H9 (cell line): ENCODE measurements at regions not wholly inside any gene's neighbourhood (a gene's known extent, or its start where the extent isn't known, plus 50 kb on each side); places are given as distances from the start of the nearest gene placed in this dataset.

Experiments
- DNase-seq: peaks from one replicate; pipeline ENCODE4 v3.0.0-alpha.2; 2017
- H2AFZ ChIP-seq: one replicate; pipeline ENCODE4 v1.6.1; 2013; ENCODE audit warnings: mild to moderate bottlenecking, low read length, control low read depth, moderate library complexity
- H2AK5ac ChIP-seq: 2 replicates; pipeline ENCODE4 v1.6.1; 2013; ENCODE audit warnings: low read length, control low read depth, mixed read lengths; ENCODE audit not compliant: insufficient read length
- H2BK120ac ChIP-seq: one replicate; pipeline ENCODE4 v1.6.1; 2013; ENCODE audit warnings: low read depth, mild to moderate bottlenecking, low read length, control low read depth, inconsistent platforms; ENCODE audit not compliant: poor library complexity, severe bottlenecking
- H2BK12ac ChIP-seq: 2 replicates; pipeline ENCODE4 v1.6.1; 2013; ENCODE audit warnings: low read length, control low read depth, mixed read lengths, low read depth; ENCODE audit not compliant: insufficient read length
- H2BK15ac ChIP-seq: 2 replicates; pipeline ENCODE4 v1.6.1; 2013; ENCODE audit warnings: low read depth, low read length, control low read depth
- H2BK20ac ChIP-seq: one replicate; pipeline ENCODE4 v1.6.1; 2013; ENCODE audit warnings: low read depth, mild to moderate bottlenecking, low read length, control low read depth, inconsistent platforms; ENCODE audit not compliant: poor library complexity, severe bottlenecking
- H2BK5ac ChIP-seq: 2 replicates; pipeline ENCODE4 v1.6.1; 2013; ENCODE audit warnings: low read length, control low read depth, mixed read lengths; ENCODE audit not compliant: insufficient read length
- H3K14ac ChIP-seq: 2 replicates; pipeline ENCODE4 v1.6.1; 2013; ENCODE audit warnings: low read length, control low read depth; ENCODE audit not compliant: insufficient read depth
- H3K18ac ChIP-seq: 2 replicates; pipeline ENCODE4 v1.6.1; 2013; ENCODE audit warnings: low read depth, mild to moderate bottlenecking, mixed read lengths, low read length, control low read depth; ENCODE audit not compliant: insufficient read length
- H3K23ac ChIP-seq: 2 replicates; pipeline ENCODE4 v1.6.1; 2013; ENCODE audit warnings: low read length, control low read depth, mixed read lengths, low read depth; ENCODE audit not compliant: insufficient read length
- H3K23me2 ChIP-seq: 2 replicates; pipeline ENCODE4 v1.6.1; 2013; ENCODE audit warnings: low read depth, mild to moderate bottlenecking, mixed read lengths, low read length, control low read depth; ENCODE audit not compliant: insufficient read length, poor library complexity, severe bottlenecking
- H3K27ac ChIP-seq: 2 replicates; pipeline ENCODE4 v1.5.1; 2013; ENCODE audit warnings: low read length, control low read depth, mixed read lengths, low read depth; ENCODE audit not compliant: insufficient read length
- H3K27me3 ChIP-seq: 2 replicates; pipeline ENCODE4 v1.6.1; 2013; ENCODE audit warnings: low read length, control low read depth, inconsistent platforms; ENCODE audit not compliant: insufficient read depth
- H3K4ac ChIP-seq: 2 replicates; pipeline ENCODE4 v1.6.1; 2013; ENCODE audit warnings: low read depth, mild to moderate bottlenecking, control low read depth, inconsistent platforms, low read length, moderate library complexity
- H3K4me1 ChIP-seq: 2 replicates; pipeline ENCODE4 v1.6.1; 2013; ENCODE audit warnings: low read length, control low read depth, inconsistent platforms; ENCODE audit not compliant: insufficient read depth
- H3K4me2 ChIP-seq: 2 replicates; pipeline ENCODE4 v1.6.1; 2013; ENCODE audit warnings: low read length, control low read depth, mixed read lengths; ENCODE audit not compliant: insufficient read length, insufficient read depth
- H3K56ac ChIP-seq: 2 replicates; pipeline ENCODE4 v1.6.1; 2013; ENCODE audit warnings: low read depth, mild to moderate bottlenecking, mixed read lengths, low read length, control low read depth; ENCODE audit not compliant: insufficient read length
- H3K79me1 ChIP-seq: 2 replicates; pipeline ENCODE4 v1.6.1; 2013; ENCODE audit warnings: low read depth, mild to moderate bottlenecking, moderate library complexity, low read length, control low read depth, inconsistent platforms; ENCODE audit not compliant: insufficient read depth, poor library complexity, severe bottlenecking
- H3K79me2 ChIP-seq: 2 replicates; pipeline ENCODE4 v1.6.1; 2013; ENCODE audit warnings: low read length, control low read depth, inconsistent platforms; ENCODE audit not compliant: insufficient read depth
- H3K9ac ChIP-seq: 2 replicates; pipeline ENCODE4 v1.6.1; 2013; ENCODE audit warnings: low read length, control low read depth, mixed read lengths; ENCODE audit not compliant: insufficient read length; ENCODE audit errors: extremely low read depth
- H3K9me3 ChIP-seq: one replicate; pipeline ENCODE4 v1.6.1; 2013; ENCODE audit warnings: low read depth, low read length, inconsistent platforms; ENCODE audit not compliant: control insufficient read depth
- H3T11ph ChIP-seq: one replicate; pipeline ENCODE4 v1.6.1; 2013; ENCODE audit warnings: mild to moderate bottlenecking, low read length, control low read depth, inconsistent platforms
- H4K20me1 ChIP-seq: one replicate; pipeline ENCODE4 v1.6.1; 2013; ENCODE audit not compliant: control insufficient read depth, insufficient read length, insufficient read depth
- H4K5ac ChIP-seq: 2 replicates; pipeline ENCODE4 v1.6.1; 2013; ENCODE audit warnings: low read depth, mild to moderate bottlenecking, mixed read lengths, low read length, control low read depth; ENCODE audit not compliant: insufficient read length
- H4K8ac ChIP-seq: replicated peaks from 2 replicates; pipeline ENCODE4 v1.6.1; 2013; ENCODE audit warnings: low read length, control low read depth, mixed read lengths, low read depth; ENCODE audit not compliant: insufficient read length
- H4K91ac ChIP-seq: 2 replicates; pipeline ENCODE4 v1.6.1; 2013; ENCODE audit warnings: low read depth, mild to moderate bottlenecking, moderate library complexity, mixed read lengths, low read length, control low read depth; ENCODE audit not compliant: insufficient read length
- H3K27ac Mint-ChIP-seq, 3 experiments: 2 replicates in 2 of 3; 3 replicates in 1 of 3; pipeline ENCODE4 v1.8.0; 2020 to 2021; ENCODE audit warnings: mixed read lengths in 3 of 3, mild to moderate bottlenecking in 1 of 3, moderate library complexity in 1 of 3
- H3K27me3 Mint-ChIP-seq: 2 replicates; pipeline ENCODE4 v1.8.0; 2021; ENCODE audit warnings: low read depth, mild to moderate bottlenecking, moderate library complexity, mixed read lengths
- H3K36me3 Mint-ChIP-seq, 3 experiments: 2 replicates in 2 of 3; 3 replicates in 1 of 3; pipeline ENCODE4 v1.8.0; 2020 to 2021; ENCODE audit warnings: low read depth in 3 of 3, mixed read lengths in 3 of 3; ENCODE audit not compliant: insufficient read depth in 1 of 3
- H3K4me1 Mint-ChIP-seq, 2 experiments: 2 replicates each; pipeline ENCODE4 v1.8.0; 2020; ENCODE audit warnings: mixed read lengths in 2 of 2
- H3K4me3 Mint-ChIP-seq, 2 experiments: 2 replicates in 1 of 2; 3 replicates in 1 of 2; pipeline ENCODE4 v1.8.0; 2020 to 2021; ENCODE audit warnings: mild to moderate bottlenecking in 2 of 2, mixed read lengths in 2 of 2, moderate library complexity in 1 of 2
- H3K9me3 Mint-ChIP-seq, 2 experiments: 2 replicates in 1 of 2; 3 replicates in 1 of 2; pipeline ENCODE4 v1.8.0; 2020; ENCODE audit warnings: mild to moderate bottlenecking in 2 of 2, mixed read lengths in 2 of 2, moderate library complexity in 1 of 2
- WGBS: extraction: QIAGEN DNeasy Blood & Tissue Kit; methylation state at CpG from one replicate; pipeline ENCODE4 v1.1.7; 2013; ENCODE audit warnings: missing lambda C conversion rate, low lambda C conversion rate, mixed read lengths; ENCODE audit not compliant: insufficient read length; ENCODE audit errors: extremely low coverage; 5-methylcytosine and 5-hydroxymethylcytosine counted together
- TF ChIP-seq, protein P1 (sequence below): fragments of 200-600 bp; sonication (generic); conservative IDR thresholded peaks from 3 replicates; pipeline ENCODE4 v1.8.0; 2021; ENCODE audit warnings: antibody characterized with exemption, mild to moderate bottlenecking

- H3K4me3 Mint-ChIP-seq, result no peak overlapping the region
- H3K23ac ChIP-seq, result no peak overlapping the region
- no peak overlapping the region for H3K27ac Mint-ChIP-seq
- H3K56ac ChIP-seq, result no peak overlapping the region
- H2BK20ac ChIP-seq, result no peak overlapping the region
- H3K23me2 ChIP-seq, result no peaks in the 10 kb centered on the region
- H2AK5ac ChIP-seq, result no peak overlapping the region
- H3K27me3 Mint-ChIP-seq, result no peaks in the 10 kb centered on the region; the same call in 1 of the 2 replicates
- no peak overlapping the region for H2AFZ ChIP-seq
- peaks cover 0 to 2% (median 0%) of the 10 kb centered on the region in 3 experiments; a peak in 2 of 7 replicates for H3K36me3 Mint-ChIP-seq
- no peaks in the 10 kb centered on the region for H3K79me2 ChIP-seq
- H3K4me2 ChIP-seq, result no peak overlapping the region
- WGBS, result no CpG with 5 or more reads among the region's 3 CpGs
- no peaks in the 10 kb centered on the region for H4K20me1 ChIP-seq
- no peak overlapping the region for H2BK120ac ChIP-seq
- H3T11ph ChIP-seq, result no peak overlapping the region
- H3K4me1 ChIP-seq, result no peaks in the 10 kb centered on the region
- H3K27ac ChIP-seq, result no peak overlapping the region
- no peak overlapping the region for H4K5ac ChIP-seq
- 0 out of 4 replicates have a peak, but pooled peaks cover 0 to 4% of the 10 kb centered on the region in 2 experiments for H3K4me1 Mint-ChIP-seq
- no peak overlapping the region for H4K91ac ChIP-seq
- no peak for DNase-seq
- H3K4ac ChIP-seq, result no peak overlapping the region
- no peak overlapping the region for H2BK15ac ChIP-seq
- no peak overlapping the region for H2BK5ac ChIP-seq
- no peaks in the 10 kb centered on the region for H3K9me3 ChIP-seq
- H3K9ac ChIP-seq, result no peak overlapping the region
- no peak overlapping the region for H4K8ac ChIP-seq
- TF ChIP-seq, protein P1, sequence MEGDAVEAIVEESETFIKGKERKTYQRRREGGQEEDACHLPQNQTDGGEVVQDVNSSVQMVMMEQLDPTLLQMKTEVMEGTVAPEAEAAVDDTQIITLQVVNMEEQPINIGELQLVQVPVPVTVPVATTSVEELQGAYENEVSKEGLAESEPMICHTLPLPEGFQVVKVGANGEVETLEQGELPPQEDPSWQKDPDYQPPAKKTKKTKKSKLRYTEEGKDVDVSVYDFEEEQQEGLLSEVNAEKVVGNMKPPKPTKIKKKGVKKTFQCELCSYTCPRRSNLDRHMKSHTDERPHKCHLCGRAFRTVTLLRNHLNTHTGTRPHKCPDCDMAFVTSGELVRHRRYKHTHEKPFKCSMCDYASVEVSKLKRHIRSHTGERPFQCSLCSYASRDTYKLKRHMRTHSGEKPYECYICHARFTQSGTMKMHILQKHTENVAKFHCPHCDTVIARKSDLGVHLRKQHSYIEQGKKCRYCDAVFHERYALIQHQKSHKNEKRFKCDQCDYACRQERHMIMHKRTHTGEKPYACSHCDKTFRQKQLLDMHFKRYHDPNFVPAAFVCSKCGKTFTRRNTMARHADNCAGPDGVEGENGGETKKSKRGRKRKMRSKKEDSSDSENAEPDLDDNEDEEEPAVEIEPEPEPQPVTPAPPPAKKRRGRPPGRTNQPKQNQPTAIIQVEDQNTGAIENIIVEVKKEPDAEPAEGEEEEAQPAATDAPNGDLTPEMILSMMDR, result no peak
- H3K18ac ChIP-seq, result peak overlapping the region; percentile 14
- H3K27me3 ChIP-seq, result no peaks in the 10 kb centered on the region
- H3K9me3 Mint-ChIP-seq, result peaks cover 6 to 13% of the 10 kb centered on the region in 2 experiments; a peak in 3 of 5 replicates
- no peaks in the 10 kb centered on the region for H3K79me1 ChIP-seq
- H3K14ac ChIP-seq, result no peak overlapping the region
- no peak overlapping the region for H2BK12ac ChIP-seq
Observed at GRCh38 chrX:112555831-112556230, 123.9 kb downstream of the LHFPL1 start.
